ENCODE measurements at regions not wholly inside any gene's neighbourhood (a gene's known extent, or its start where the extent isn't known, plus 50 kb on each side); places are given as distances from the start of the nearest gene placed in this dataset.
"Not testable (repeated sequence)": the region's sequence is repeated elsewhere in the genome, so short reads cannot be mapped to it uniquely, and the experiment has no call there.

DNA sequence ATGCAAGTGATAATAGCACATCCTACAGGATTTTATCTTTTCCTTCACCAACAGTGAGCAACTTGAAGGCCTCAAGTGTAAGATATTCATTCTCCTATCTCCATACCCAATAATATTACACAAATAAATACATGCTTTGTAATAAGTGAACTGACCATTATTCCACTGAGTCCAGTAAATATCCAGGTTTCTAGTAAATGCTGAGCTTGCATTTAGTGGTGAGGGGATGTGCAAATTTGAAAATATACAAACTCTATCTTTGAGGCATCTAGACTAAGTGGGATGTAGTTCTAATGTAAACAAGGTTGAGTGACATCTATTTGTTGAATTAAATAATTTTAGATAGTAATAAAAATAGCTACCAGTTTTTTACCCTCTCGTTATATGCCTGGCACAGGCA lies 587.6 kb upstream of the IL12A start:
- no peak for DNase-seq

- not testable (repeated sequence) for DNase-seq
These were observed 578.9 kb upstream of the IL12A start for GRCh38 chr3:159409711-159410110.

- no peak for DNase-seq
These were observed 575.3 kb upstream of the IL12A start for GRCh38 chr3:159413319-159413718.

GRCh38 chr3:159416856-159417255 lies 571.8 kb upstream of the IL12A start:
- no peak for DNase-seq

DNA sequence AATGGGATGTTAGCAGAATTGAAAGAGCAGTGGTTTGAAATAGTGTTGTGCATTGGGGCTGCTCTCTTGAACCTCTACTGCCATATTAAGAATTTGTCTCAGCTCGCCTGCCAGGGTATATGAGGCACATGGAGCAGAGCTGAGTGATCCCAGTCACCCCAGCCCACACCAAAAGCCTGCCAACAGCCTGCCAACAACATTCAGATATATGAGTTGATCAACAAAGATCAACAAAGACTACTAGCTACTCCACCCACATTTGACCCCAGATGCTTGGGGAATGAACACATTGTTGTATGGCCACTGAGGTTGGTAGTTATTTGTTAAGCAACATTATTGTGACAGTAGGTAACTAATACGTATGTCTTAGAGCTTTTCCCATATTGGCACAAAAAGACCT lies 570.9 kb upstream of the IL12A start:
- DNase-seq: no peak

DNA sequence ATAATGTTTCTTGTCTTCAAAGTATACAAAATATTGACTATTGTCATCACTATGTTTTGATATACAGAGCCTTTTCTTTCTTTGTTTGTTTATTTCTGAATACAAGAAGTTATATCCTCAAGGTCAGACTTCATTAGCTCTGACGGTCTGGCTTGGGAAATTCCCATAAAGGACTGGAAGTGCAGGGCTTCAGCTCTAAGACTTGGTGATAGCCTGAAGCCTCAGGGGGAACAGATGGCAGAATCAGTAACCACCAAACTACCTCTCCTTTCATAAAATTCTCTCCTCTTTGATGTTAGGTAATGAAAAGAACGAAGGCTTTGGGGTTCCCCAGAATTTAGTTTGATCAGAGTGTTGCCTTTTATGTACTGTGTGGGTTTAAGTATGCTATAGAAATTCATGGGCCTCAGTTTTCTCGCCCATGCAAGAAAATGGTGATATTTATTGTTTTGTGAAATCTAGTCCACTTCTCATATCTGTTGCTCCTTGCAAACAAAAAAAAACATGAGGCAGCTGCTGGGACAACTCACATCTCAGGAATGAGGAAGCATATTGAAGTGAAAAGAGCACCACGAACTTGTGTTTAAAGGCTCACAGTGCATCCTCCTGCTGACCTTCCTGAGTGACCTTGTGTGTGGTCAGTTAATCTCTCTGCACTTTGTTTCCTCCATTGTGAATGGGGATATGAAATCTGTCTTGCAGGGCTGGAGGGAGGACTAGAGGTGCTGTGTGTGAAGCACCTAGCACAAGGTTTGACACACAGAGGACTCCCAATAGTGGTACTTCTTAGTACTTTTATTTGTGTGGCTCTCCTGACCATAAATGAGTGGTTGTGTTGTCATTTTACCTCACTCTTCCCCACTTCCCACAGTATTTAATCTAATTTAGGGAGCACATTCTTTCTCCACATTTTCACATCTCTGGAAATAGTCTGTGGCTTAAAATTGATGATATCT lies 569.8 kb upstream of the IL12A start:
- DNase-seq: no peak

GRCh38 chr3:159429702-159430101 lies 558.9 kb upstream of the IL12A start:
- no peak for DNase-seq

DNA sequence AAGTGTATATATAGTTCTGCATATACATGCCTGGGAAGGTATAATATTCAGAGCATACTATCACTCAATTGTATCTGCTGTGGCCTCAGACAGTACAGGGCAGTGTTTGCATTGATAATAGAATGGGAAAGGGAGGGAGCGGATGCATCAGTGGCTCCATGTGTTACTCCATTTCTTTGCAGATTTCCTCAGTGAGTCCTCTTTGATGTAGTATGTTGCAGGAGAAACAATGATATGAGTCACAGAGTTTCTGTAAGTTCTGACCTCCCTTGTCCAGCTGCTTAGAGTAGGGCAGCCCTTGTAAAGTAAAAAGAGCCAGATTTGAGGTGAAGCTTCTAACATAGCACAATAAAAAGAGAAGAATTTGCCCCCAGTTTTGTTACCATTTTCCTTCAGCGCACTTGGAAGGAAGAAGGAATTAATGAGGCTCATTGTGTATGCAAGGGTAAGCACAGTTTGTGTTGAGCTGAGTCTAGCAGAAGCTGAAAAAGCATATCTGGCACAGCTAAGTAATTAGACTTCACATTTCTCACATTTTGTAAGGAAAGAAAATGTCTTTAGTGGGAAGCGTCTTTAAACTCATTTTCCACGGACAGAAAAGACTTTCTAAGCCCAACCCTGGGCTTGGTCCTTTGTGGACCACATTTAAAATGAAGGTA lies 555.8 kb upstream of the IL12A start:
- no peak for DNase-seq

GRCh38 chr3:159439346-159439745 lies 549.3 kb upstream of the IL12A start:
- DNase-seq: no peak

DNA sequence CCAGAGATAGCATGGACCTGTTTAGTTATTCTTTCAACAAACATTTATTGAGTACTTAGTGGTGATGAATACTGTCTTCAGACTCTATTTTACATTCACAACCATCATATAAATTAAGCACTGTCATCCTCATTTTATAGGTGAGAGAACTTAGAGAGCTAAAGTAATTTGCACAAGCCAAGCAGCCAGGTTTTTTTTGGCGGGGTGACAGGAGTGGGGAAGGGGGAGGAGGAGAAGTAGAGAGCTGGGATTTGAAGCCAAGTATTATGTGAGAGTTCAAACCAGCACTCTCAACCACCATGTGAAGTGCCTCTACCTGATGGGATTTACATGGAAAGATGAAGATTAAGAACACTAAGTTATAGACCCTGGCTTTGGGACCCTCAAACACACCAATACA lies 547.4 kb upstream of the IL12A start:
- DNase-seq: no peak

- DNase-seq: no peak
These were observed 545.4 kb upstream of the IL12A start for GRCh38 chr3:159443266-159443665.

DNA sequence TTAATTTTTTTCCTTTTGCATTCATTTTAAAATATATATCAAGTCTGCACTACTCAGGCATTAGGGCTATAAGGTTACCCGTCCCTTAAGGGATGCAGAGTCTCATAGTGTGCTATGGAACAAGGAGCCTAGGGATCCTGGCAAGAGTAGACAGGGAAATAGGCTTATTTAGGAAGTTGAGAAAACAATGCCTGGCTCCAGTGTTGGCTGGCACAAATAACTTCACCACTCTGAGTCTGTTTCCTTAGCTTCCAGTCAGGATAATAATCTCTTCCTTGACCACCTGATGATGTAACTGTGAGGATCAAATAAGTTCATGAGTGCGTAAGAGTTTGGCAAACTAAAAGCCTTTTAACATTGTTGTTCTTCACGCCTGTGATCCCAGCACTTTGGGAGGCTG lies 540.8 kb upstream of the IL12A start:
- no peak for DNase-seq

- DNase-seq: no peak
These were observed 539.7 kb upstream of the IL12A start for GRCh38 chr3:159448902-159449301.

- DNase-seq: peak; percentile 38
These were observed 537.6 kb upstream of the IL12A start for GRCh38 chr3:159451067-159451466.

- no peak for DNase-seq
These were observed 537.2 kb upstream of the IL12A start for GRCh38 chr3:159451482-159451881.

- no peak for DNase-seq
These were observed 535.6 kb upstream of the IL12A start for GRCh38 chr3:159453036-159453435.

DNA sequence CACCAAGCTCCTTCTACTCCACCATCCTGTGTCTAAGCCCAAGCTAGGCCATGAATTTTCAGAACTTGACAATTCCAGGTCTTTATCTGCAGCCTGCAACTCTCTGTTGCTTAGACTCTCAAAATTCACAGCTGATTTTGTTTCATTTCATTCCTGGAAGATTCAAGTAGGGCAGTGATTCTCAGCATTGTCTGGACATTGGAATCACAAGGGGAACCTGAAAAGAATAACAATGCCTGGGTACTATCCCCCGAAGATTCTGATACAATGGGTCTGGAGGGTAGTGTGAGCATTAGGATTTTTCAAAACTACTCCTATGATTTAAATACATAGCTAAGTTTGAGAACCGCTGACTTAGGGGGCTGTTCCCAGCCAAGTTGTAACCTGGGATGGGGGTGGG lies 534.7 kb upstream of the IL12A start:
- no peak for DNase-seq

DNA sequence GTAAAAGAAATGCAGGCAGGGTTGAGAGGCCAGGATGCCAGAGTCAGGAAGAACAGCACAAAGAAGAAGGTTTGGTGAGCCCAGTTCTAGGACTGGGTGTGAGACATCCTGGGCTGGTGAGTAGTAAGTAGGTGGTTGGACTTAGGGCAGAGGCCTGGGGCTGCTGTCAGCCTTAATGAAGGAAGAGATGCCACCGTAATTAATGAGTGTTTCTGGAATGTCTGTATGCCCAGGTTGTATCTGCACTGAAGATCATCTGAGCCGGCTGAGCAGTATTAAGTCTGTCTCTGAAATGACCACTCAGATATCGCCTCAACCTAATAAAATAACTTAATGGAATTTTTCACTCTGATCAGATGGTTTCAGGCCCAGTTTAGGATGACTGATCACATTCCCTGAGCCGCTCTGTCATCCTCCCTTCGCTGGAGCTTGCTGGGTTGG lies 532.9 kb upstream of the IL12A start:
- DNase-seq: no peak

DNA sequence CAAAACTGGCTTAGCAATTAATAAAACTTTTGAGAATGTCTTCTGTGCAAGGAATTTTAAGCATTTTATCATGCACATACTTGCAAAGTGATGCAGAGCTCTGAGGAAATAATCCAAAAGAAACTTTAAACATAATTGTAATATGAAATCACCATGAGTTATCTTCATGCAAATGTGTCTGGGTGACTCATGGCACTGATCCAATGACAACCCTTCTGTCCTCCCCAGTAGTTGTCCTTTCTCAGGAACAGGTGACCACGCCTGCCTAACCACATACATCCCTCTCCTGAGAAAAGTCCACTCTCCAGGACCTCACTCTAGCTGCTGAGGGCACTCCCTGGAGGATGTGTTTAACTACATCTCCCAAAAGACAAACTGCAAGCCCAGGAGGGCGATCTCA lies 530.6 kb upstream of the IL12A start:
- peak; percentile 33 for DNase-seq

DNA sequence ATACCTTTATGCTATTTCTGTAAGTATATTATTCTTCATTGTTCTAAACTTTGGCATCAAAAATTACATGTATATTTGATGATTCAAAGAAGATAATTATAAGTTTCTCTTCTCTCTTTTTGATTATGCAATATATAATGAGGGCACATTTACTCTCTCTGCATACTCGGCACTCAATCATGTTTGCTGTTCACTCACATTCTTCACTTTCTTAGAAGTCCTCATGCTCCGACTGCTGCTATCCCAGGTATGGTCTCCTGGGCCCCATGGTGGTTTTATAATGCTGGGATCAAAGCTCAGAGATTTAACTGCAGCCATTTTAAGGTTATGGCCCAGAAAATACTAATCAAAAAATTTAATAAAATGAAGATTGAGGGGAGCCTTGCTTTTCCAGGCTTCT lies 529.7 kb upstream of the IL12A start:
- no peak for DNase-seq

DNA sequence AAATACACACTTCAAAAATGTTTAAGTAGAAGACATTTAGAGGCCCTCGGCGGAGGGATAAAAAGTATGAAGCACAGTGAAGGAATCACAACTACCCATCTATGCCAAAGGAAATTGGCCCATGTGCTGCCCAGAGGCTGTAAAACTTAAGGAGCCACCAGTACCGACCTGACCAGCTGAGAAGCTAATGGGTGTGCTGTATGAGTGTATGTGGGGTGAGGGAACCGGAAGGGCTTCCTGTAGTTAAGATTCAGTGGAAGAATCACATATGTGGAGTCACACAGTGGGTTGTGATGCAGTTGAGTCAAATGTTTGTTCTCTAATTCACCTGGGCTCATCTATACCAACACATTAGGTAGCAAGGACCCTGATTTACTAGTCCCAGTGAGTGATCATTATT lies 516.0 kb upstream of the IL12A start:
- DNase-seq: no peak

DNA sequence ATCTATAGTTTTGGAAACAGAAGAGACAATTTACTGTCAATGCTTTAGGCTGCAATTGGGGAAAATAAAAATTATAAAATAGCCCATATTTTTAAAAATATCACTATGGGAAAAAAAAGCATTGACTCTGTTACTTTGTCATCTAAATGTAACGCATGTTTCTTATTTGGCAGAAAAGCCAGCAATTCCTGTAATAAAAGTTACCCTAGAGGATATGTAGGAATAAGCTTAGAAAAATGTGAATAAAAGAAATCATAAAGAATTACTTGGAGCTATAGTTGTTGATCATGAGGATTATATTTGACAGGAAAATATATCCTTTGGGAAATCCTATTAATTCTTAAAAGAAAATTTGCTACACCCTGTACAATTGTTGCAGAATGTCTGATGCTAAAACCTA lies 515.4 kb upstream of the IL12A start:
- no peak for DNase-seq

DNA sequence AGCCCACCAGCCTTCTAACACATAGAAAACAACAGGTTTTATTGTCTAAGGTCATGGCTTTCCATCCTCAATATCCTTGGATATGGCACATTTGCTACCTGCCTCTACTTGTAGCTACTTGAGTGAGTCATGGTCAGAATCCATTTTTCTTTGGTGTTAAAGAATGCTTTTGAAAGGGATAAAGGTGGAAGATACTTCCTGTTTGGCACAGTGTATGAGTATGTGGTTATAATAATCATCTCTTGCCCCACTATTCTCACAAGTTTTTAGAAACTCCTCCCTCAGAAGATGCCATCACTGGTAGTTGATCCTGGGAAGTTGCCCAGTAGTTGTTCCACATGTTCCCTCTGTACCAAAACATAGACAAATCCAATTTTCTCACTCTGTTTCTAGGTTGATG lies 508.6 kb upstream of the IL12A start:
- DNase-seq: no peak

GRCh38 chr3:159482241-159482993 lies 506.2 kb upstream of the IL12A start:
- DNase-seq: no peak
